Neural progenitor cell (in vitro differentiated cells): ENCODE measurements at regions not wholly inside any gene's neighbourhood (a gene's known extent, or its start where the extent isn't known, plus 50 kb on each side); places are given as distances from the start of the nearest gene placed in this dataset.

Experiments used
- EZH2 ChIP-seq: fragments of 200-600 bp; sonication (generic); IDR thresholded peaks from 2 replicates; pipeline ENCODE4 v1.6.1; 2017; ENCODE audit warnings: antibody characterized with exemption, mild to moderate bottlenecking, moderate library complexity
- EZH2phosphoT487 ChIP-seq: fragments of 200-600 bp; sonication (generic); IDR thresholded peaks from 2 replicates; pipeline ENCODE4 v1.6.1; 2017; ENCODE audit warnings: antibody characterized with exemption
- TF ChIP-seq, protein P1 (sequence below): fragments of 200-600 bp; sonication (generic); IDR thresholded peaks from 2 replicates; pipeline ENCODE4 v1.5.1; 2017; ENCODE audit warnings: antibody characterized with exemption, mild to moderate bottlenecking

DNA sequence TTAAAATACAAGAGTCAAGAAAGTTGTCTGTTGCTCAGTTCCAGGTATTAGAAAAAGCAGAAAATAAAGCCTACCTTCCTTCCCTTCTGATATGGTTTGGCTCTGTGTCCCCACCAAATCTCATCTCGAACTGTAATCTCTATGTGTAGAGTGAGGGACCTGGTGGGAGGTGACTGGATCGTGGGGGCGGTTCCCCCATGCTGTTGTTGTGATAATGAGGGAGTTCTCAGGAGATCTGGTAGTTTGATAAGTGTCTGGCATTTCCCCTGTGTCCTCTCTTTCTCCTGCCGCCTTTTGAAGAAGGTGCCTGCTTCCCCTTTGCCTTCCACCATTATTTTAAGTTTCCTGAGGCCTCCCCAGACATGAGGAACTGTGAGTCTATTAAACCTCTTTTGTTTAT, 288.8 kb upstream of the LMCD1 start:
- TF ChIP-seq, protein P1, sequence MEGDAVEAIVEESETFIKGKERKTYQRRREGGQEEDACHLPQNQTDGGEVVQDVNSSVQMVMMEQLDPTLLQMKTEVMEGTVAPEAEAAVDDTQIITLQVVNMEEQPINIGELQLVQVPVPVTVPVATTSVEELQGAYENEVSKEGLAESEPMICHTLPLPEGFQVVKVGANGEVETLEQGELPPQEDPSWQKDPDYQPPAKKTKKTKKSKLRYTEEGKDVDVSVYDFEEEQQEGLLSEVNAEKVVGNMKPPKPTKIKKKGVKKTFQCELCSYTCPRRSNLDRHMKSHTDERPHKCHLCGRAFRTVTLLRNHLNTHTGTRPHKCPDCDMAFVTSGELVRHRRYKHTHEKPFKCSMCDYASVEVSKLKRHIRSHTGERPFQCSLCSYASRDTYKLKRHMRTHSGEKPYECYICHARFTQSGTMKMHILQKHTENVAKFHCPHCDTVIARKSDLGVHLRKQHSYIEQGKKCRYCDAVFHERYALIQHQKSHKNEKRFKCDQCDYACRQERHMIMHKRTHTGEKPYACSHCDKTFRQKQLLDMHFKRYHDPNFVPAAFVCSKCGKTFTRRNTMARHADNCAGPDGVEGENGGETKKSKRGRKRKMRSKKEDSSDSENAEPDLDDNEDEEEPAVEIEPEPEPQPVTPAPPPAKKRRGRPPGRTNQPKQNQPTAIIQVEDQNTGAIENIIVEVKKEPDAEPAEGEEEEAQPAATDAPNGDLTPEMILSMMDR = no peak
- no peak for TF ChIP-seq EZH2
- TF ChIP-seq EZH2phosphoT487 = no peak
